ENCODE measurements at regions not wholly inside any gene's neighbourhood (a gene's known extent, or its start where the extent isn't known, plus 50 kb on each side); places are given as distances from the start of the nearest gene placed in this dataset.

- no peak overlapping the region for H3K4me3 ChIP-seq (ENCODE audit: low read depth, low read length)
- DNase-seq (ENCODE audit: low read depth) = no peak
- TF ChIP-seq CTCF (conservative IDR thresholded peaks at IDR 0.05; ENCODE audit: low read depth, low read length) = no peak
Observed at GRCh38 chr14:75361751-75362433, 65.9 kb upstream of the JDP2 start.

- TF ChIP-seq CTCF (conservative IDR thresholded peaks at IDR 0.05; ENCODE audit: low read depth, low read length) = no peak
Observed at GRCh38 chr14:75363130-75363529, 64.7 kb upstream of the JDP2 start.

GRCh38 chr14:75363570-75364227 is 64.1 kb upstream of the JDP2 start:
- H3K4me3 ChIP-seq (ENCODE audit: low read depth, low read length) = no peak overlapping the region
- DNase-seq (ENCODE audit: low read depth) = no peak
- no peak for TF ChIP-seq CTCF (conservative IDR thresholded peaks at IDR 0.05; ENCODE audit: low read depth, low read length)

More at GRCh38 chr14:75363130-75363529, 64.7 kb upstream of the JDP2 start:
- no peak for DNase-seq (ENCODE audit: low read depth)
- no peak overlapping the region for H3K4me3 ChIP-seq (ENCODE audit: low read depth, low read length)

- DNase-seq (ENCODE audit: low read depth) = no peak
- H3K4me3 ChIP-seq (ENCODE audit: low read depth, low read length) = no peak overlapping the region
- TF ChIP-seq CTCF (conservative IDR thresholded peaks at IDR 0.05; ENCODE audit: low read depth, low read length) = no peak
Observed at GRCh38 chr14:75365116-75365515, 62.7 kb upstream of the JDP2 start.

- no peak overlapping the region for H3K4me3 ChIP-seq (ENCODE audit: low read depth, low read length)
- no peak for DNase-seq (ENCODE audit: low read depth)
- TF ChIP-seq CTCF (conservative IDR thresholded peaks at IDR 0.05; ENCODE audit: low read depth, low read length) = no peak
Observed at GRCh38 chr14:75366963-75367362, 60.9 kb upstream of the JDP2 start.

- no peak for DNase-seq (ENCODE audit: low read depth)
- TF ChIP-seq CTCF (conservative IDR thresholded peaks at IDR 0.05; ENCODE audit: low read depth, low read length) = no peak
- H3K4me3 ChIP-seq (ENCODE audit: low read depth, low read length) = no peak overlapping the region
Observed at GRCh38 chr14:75368333-75368732, 59.5 kb upstream of the JDP2 start.

GRCh38 chr14:75369506-75369905 is 58.3 kb upstream of the JDP2 start:
- H3K4me3 ChIP-seq (ENCODE audit: low read depth, low read length) = no peak overlapping the region
- no peak for DNase-seq (ENCODE audit: low read depth)
- TF ChIP-seq CTCF (conservative IDR thresholded peaks at IDR 0.05; ENCODE audit: low read depth, low read length) = no peak
